IMR-90 (cell line): ENCODE measurements at regions not wholly inside any gene's neighbourhood (a gene's known extent, or its start where the extent isn't known, plus 50 kb on each side); places are given as distances from the start of the nearest gene placed in this dataset.

Experiments used
- ATAC-seq: fragments of 200-7000 bp; cut with Tn5 transposase; 2 replicates; pipeline ENCODE4 v1.9.1; 2020; ENCODE audit warnings: low read depth, mild to moderate bottlenecking, moderate library complexity
- BruUV-seq: library from RNA; stranded (reverse); fragments of 400-500 nt; replicated peaks from 2 replicates; lab custom pipeline; 2021; lab: Mats Ljungman, UMichigan
- CTCF ChIA-PET: fragments of 300-600 bp; formaldehyde crosslinking; extraction: SDS; loops from one replicate; lab custom pipeline; 2021; ENCODE audit warnings: antibody characterized with exemption; lab: Yijun Ruan, JAX
- POLR2A ChIA-PET: fragments of 300-600 bp; sonication (Branson Sonifier 250); formaldehyde crosslinking; loops from one replicate; lab custom pipeline; 2022; ENCODE audit warnings: antibody characterized with exemption; ENCODE audit not compliant: unreplicated experiment; lab: Charles Lee
- DNase-seq: peaks from one replicate; pipeline ENCODE4 v3.0.0; 2013
- H2AFZ ChIP-seq: replicated peaks from 2 replicates; pipeline ENCODE3; 2013; ENCODE audit warnings: low read length, mild to moderate bottlenecking; ENCODE audit not compliant: poor library complexity
- H2AK5ac ChIP-seq: 2 replicates; pipeline ENCODE4 v1.6.1; 2013; ENCODE audit warnings: low read depth, low read length, inconsistent platforms
- H2AK9ac ChIP-seq: replicated peaks from 2 replicates; pipeline ENCODE3; 2013; ENCODE audit warnings: mild to moderate bottlenecking, low read depth, low read length, moderate library complexity; ENCODE audit not compliant: poor library complexity
- H2BK120ac ChIP-seq: 2 replicates; pipeline ENCODE4 v1.6.1; 2013; ENCODE audit warnings: low read depth, low read length, inconsistent platforms
- H2BK15ac ChIP-seq: 3 replicates; pipeline ENCODE4 v1.6.1; 2013; ENCODE audit warnings: low read depth, low read length, inconsistent platforms
- H2BK20ac ChIP-seq: 2 replicates; pipeline ENCODE4 v1.6.1; 2013; ENCODE audit warnings: low read depth, mild to moderate bottlenecking, inconsistent platforms, low read length, moderate library complexity
- H2BK5ac ChIP-seq: 2 replicates; pipeline ENCODE4 v1.6.1; 2013; ENCODE audit warnings: mild to moderate bottlenecking, low read depth, low read length, inconsistent platforms; ENCODE audit not compliant: poor library complexity, severe bottlenecking
- H3K14ac ChIP-seq: replicated peaks from 2 replicates; pipeline ENCODE4 v1.6.1; 2013; ENCODE audit warnings: low read depth, low read length, inconsistent platforms
- H3K18ac ChIP-seq: 2 replicates; pipeline ENCODE4 v1.6.1; 2013; ENCODE audit warnings: low read depth, low read length, control low read depth
- H3K23ac ChIP-seq: 2 replicates; pipeline ENCODE4 v1.6.1; 2013; ENCODE audit warnings: low read depth, low read length, inconsistent platforms
- H3K27ac ChIP-seq: 2 replicates; pipeline ENCODE4 v1.5.1; 2013; ENCODE audit warnings: mild to moderate bottlenecking, control low read depth, low read length; ENCODE audit not compliant: insufficient read depth
- H3K27me3 ChIP-seq: 2 replicates; pipeline ENCODE4 v1.6.1; 2013; ENCODE audit warnings: low read length; ENCODE audit not compliant: control insufficient read depth, insufficient read depth
- H3K36me3 ChIP-seq: 2 replicates; pipeline ENCODE4 v1.6.1; 2013; ENCODE audit warnings: low read length, mixed read lengths; ENCODE audit not compliant: control insufficient read depth, insufficient read depth
- H3K4ac ChIP-seq: 2 replicates; pipeline ENCODE4 v1.6.1; 2013; ENCODE audit warnings: low read depth, low read length, inconsistent platforms
- H3K4me1 ChIP-seq: 2 replicates; pipeline ENCODE4 v1.6.1; 2013; ENCODE audit warnings: low read length, mixed read lengths; ENCODE audit not compliant: control insufficient read depth, insufficient read depth
- H3K4me2 ChIP-seq: 2 replicates; pipeline ENCODE4 v1.6.1; 2013; ENCODE audit warnings: low read depth, mild to moderate bottlenecking, control low read depth, low read length, moderate library complexity
- H3K4me3 ChIP-seq: 2 replicates; pipeline ENCODE4 v1.5.1; 2013; ENCODE audit warnings: low read depth, mild to moderate bottlenecking, control low read depth, low read length, moderate library complexity; ENCODE audit not compliant: insufficient read depth
- H3K56ac ChIP-seq: 2 replicates; pipeline ENCODE4 v1.6.1; 2013; ENCODE audit warnings: low read length, inconsistent platforms; ENCODE audit not compliant: insufficient read depth; ENCODE audit errors: extremely low read depth
- H3K79me1 ChIP-seq, 2 experiments: 2 replicates each; pipeline ENCODE4 v1.6.1; 2013; ENCODE audit warnings: low read length in 2 of 2, inconsistent platforms in 1 of 2, low read depth in 1 of 2
- H3K9ac ChIP-seq: 2 replicates; pipeline ENCODE4 v1.6.1; 2013; ENCODE audit warnings: low read depth, low read length, control low read depth
- H3K9me1 ChIP-seq: 2 replicates; pipeline ENCODE4 v1.6.1; 2013; ENCODE audit warnings: low read length, inconsistent platforms; ENCODE audit not compliant: insufficient read depth
- H3K9me3 ChIP-seq: 2 replicates; pipeline ENCODE4 v1.6.1; 2013; ENCODE audit warnings: low read length; ENCODE audit not compliant: control insufficient read depth, insufficient read depth
- H4K20me1 ChIP-seq: 2 replicates; pipeline ENCODE4 v1.6.1; 2013; ENCODE audit warnings: low read length, inconsistent platforms; ENCODE audit not compliant: insufficient read depth
- H4K5ac ChIP-seq: 2 replicates; pipeline ENCODE4 v1.6.1; 2013; ENCODE audit warnings: mild to moderate bottlenecking, low read depth, low read length, control low read depth
- H4K8ac ChIP-seq, 2 experiments: 2 replicates each; pipeline ENCODE4 v1.6.1; 2013; ENCODE audit warnings: low read depth in 2 of 2, low read length in 2 of 2, control low read depth in 1 of 2, inconsistent platforms in 1 of 2
- H4K91ac ChIP-seq: 2 replicates; pipeline ENCODE4 v1.6.1; 2013; ENCODE audit warnings: low read depth, low read length, inconsistent platforms; ENCODE audit not compliant: insufficient read depth
- BHLHE40 ChIP-seq: fragments of 150-350 bp; IDR thresholded peaks from 2 replicates; pipeline ENCODE4 v1.6.1; 2016; ENCODE audit warnings: mild to moderate bottlenecking, low read depth, low read length
- ELK1 ChIP-seq: fragments of 150-350 bp; IDR thresholded peaks from 2 replicates; pipeline ENCODE4 v1.6.1; 2016; ENCODE audit warnings: low read depth, mild to moderate bottlenecking, low read length, moderate library complexity, borderline replicate concordance
- FOS ChIP-seq: fragments of 150-350 bp; IDR thresholded peaks from 2 replicates; pipeline ENCODE4 v1.6.1; 2016; ENCODE audit warnings: low read depth, low read length
- NFE2L2 ChIP-seq: fragments of 150-350 bp; IDR thresholded peaks from 2 replicates; pipeline ENCODE4 v1.6.1; 2016; ENCODE audit warnings: low read depth, mild to moderate bottlenecking, low read length
- RFX5 ChIP-seq: IDR thresholded peaks from 2 replicates; pipeline ENCODE4 v1.8.0; 2012; ENCODE audit warnings: low read depth, mild to moderate bottlenecking, low read length, moderate library complexity
- USF2 ChIP-seq: fragments of 150-350 bp; IDR thresholded peaks from 2 replicates; pipeline ENCODE4 v1.6.1; 2017; ENCODE audit warnings: mild to moderate bottlenecking, antibody characterized with exemption, low read length, low read depth
- WGBS, 2 experiments: methylation state at CpG; one replicate each; pipeline versions ENCODE4 v1.1.5 to v1.1.7; 2013; ENCODE audit warnings: missing lambda C conversion rate in 2 of 2; ENCODE audit not compliant: insufficient read length in 1 of 2; ENCODE audit errors: extremely low coverage in 2 of 2; 5-methylcytosine and 5-hydroxymethylcytosine counted together
- dilution Hi-C: fragments of 300-500 bp; cut with HindIII; formaldehyde crosslinking; loops from one replicate; pipeline ENCODE4 v1.14.3; 2018; ENCODE audit warnings: low sequenced_read_pairs; ENCODE audit not compliant: unreplicated experiment
- in situ Hi-C: fragments of 300-500 bp; cut with MboI; formaldehyde crosslinking; loops from 3 replicates; pipeline ENCODE4 v1.14.3; 2019; ENCODE audit warnings: low sequenced_read_pairs, inconsistent platforms, mixed read lengths
- intact Hi-C: fragments of 100-400 bp; cut with micrococcal nuclease; formaldehyde crosslinking; loops from 2 replicates; pipeline ENCODE4 v1.10.0; 2022

GRCh38 chr10:118960157-118961090, 69.1 kb upstream of the NANOS1 start:
- Histone ChIP-seq H3K14ac (no peak overlapping the region), H3K27me3 (peaks cover 8% of the 10 kb centered on the region), H2AK9ac (no peak overlapping the region), H3K27ac (no peak overlapping the region), H4K91ac (no peak overlapping the region), H3K9ac (no peak overlapping the region), H4K8ac (no peak overlapping the region), H3K23ac (no peak overlapping the region), H3K9me3 (no peaks in the 10 kb centered on the region; the same call in 1 of the 2 replicates), H2BK120ac (no peak overlapping the region), H3K9me1 (no peaks in the 10 kb centered on the region), H3K4me2 (no peak overlapping the region), H3K36me3 (no peaks in the 10 kb centered on the region), H3K4me1 (peaks cover 7% of the 10 kb centered on the region), H3K18ac (peak overlapping the region; percentile 10; the same call in 1 of the 2 replicates), H3K4me3 (no peak overlapping the region), H2AFZ (peak overlapping the region; percentile 35), H2BK15ac (no peak overlapping the region; the same call in 2 of the 3 replicates), H3K56ac (no peak overlapping the region), H3K79me1 (no peaks in the 10 kb centered on the region), H3K4ac (no peak overlapping the region), H2AK5ac (no peak overlapping the region), H4K5ac (no peak overlapping the region), H2BK5ac (no peak overlapping the region), H4K20me1 (no peaks in the 10 kb centered on the region), H2BK20ac (no peak overlapping the region)
- CTCF ChIA-PET, result no interaction called here
- intact Hi-C loops, result no loop called here
- TF ChIP-seq FOS (no peak), ELK1 (no peak), BHLHE40 (no peak), RFX5 (no peak), NFE2L2 (no peak), USF2 (no peak)
- POLR2A ChIA-PET, result no interaction called here
- 93% methylated on average over 2 of the region's 17 CpGs; no CpG with 5 or more reads in 1 of the 2 experiments for WGBS, 2 experiments
- dilution Hi-C loops, result no loop called here
- no peak for DNase-seq
- no peak for ATAC-seq
- in situ Hi-C loops, result no loop called here
- no TSS peak for BruUV-seq
